Stimulated activated CD4-positive, alpha-beta T cell treated with anti-CD3 and anti-CD28 coated beads, Interleukin-12 subunit alpha, Interleukin-12 subunit beta, amount 100 ng/mL, for 4 hours (primary cell): ENCODE measurements at regions not wholly inside any gene's neighbourhood (a gene's known extent, or its start where the extent isn't known, plus 50 kb on each side); places are given as distances from the start of the nearest gene placed in this dataset.
"Not testable (repeated sequence)": the region's sequence is repeated elsewhere in the genome, so short reads cannot be mapped to it uniquely, and the experiment has no call there.

Source experiments
- DNase-seq: peaks from one replicate; pipeline ENCODE4 v3.0.0-alpha.2; 2020

- no peak for DNase-seq
These were observed 115.9 kb upstream of the PELI2 start for GRCh38 chr14:56002342-56002741.

DNA sequence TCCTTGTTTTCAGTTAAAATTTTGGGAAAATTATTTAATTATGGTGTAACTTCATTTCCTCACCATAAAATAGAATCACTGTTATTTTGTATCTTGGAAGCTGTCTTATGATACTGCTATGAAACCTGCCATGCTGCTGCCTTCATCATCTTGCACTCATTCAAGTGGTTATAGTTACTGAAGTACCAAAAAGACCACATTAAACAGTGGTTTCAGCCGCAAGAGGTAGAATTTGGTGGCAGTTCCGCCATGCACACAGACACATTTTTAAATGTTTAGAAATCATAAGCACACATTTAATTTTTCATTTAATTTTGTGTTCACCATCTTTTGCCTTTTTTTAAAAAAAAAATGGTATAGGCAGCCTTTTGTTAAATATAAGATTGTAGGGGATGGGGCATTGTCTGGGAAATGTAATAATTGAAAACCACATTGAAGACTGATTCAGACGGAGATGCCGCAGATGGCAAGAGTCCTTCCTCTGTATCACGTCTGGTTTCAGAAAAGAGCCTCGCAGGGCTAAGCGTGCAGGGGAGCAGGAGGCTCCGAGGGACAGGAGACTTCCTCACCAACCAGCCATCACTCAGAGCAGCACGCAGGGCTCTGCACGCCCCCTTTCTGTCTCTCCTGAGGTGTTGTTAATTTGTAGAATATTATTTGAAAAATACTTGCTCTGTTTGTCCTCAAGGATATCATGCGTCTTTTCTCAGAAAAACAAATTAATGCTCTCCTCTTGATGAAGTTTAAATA lies 115.2 kb upstream of the PELI2 start:
- DNase-seq, result peak; percentile 6

- no peak for DNase-seq
These were observed 113.9 kb upstream of the PELI2 start for GRCh38 chr14:56004323-56004722.

DNA sequence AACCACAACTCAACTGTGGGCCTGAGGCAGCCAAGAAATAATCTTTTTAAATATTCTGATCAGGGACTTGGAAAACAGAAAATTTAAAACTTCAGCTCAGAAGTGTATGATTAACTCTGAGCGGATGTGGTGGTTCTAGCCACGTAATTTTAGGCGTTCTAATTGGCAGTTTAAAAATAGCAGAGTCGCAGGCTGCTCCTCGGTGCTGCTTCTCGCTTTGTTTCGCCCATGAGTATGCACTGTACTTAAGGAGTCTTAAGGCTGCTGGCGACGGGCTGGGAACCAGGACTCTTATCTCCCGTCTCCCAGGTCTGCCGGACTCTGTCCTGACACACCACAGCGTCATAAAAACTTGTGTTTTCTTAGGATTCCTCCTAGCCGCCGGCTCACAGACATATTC lies 113.4 kb upstream of the PELI2 start:
- DNase-seq, result no peak

- no peak for DNase-seq
These were observed 112.8 kb upstream of the PELI2 start for GRCh38 chr14:56005191-56006053.

DNA sequence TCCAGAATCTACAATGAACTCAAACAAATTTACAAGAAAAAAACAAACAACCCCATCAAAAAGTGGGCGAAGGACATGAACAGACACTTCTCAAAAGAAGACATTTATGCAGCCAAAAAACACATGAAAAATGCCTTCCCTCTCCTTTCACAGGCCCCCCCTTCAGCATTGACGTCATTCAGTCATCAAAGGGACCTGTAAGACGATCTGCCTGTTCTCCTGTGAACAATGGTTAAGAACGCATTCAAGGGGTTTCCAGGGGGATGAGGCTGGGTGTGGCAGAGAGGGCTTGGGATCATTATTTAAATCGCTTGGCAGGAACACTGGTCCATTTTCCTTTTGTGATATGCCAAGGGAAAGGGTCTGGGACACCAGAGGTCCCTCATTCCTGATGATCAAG lies 110.7 kb upstream of the PELI2 start:
- not testable (repeated sequence) for DNase-seq

DNA sequence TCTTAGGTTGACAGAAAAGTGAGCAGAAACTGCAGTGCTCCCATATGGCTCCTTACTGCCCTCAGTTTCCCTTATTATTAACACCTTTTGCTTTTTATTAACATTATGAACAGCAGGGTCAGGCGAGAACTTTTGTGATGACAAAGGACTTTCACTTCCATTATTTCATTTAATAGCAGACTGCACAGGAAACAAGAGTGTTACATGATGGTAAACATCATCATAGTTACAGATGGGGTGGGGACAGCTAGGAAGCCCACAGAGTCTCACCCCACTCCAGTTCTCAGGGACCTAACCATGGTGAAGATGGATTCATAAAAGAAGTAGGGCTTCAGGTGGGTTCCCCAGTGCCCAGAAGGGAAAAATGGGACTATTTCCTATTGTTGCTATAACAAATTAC lies 110.1 kb upstream of the PELI2 start:
- no peak for DNase-seq

DNA sequence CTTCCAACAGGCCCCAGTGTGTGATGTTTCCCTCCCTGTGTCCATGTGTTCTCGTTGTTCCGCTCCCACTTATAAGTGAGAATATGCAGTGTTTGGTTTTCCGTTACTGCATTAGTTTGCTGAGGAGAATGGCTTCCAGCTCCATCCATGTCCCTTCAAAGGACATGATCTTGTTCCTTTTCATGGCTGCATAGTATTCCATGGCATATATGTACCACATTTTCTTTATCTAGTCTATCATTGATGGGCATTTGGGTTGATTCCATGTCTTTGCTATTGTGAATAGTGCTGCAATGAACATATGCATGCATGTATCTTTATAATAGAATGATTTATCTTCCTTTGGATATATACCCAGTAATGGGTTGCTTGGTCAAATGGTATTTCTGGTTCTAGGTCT lies 109.5 kb upstream of the PELI2 start:
- DNase-seq, result not testable (repeated sequence)

DNA sequence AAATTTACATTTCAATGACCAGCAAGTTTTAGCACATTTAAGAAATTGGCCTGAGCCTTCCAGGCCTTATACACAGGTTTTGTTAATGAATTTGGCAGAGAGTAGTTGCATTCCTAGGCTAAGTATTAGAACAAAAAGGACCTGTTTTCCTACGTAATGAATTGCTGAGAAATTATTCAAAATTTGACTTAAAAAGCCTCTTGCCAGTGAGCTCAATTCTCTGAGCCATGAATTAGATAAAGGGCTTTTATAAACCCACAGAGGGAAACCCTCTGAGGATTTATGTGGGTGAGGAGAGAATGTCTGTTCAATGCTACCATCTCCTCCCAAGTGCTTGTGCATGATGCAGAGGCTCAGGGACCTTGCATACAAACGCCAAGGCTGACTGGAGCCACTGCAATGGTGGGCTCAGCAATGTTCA lies 94.5 kb upstream of the PELI2 start:
- no peak for DNase-seq

DNA sequence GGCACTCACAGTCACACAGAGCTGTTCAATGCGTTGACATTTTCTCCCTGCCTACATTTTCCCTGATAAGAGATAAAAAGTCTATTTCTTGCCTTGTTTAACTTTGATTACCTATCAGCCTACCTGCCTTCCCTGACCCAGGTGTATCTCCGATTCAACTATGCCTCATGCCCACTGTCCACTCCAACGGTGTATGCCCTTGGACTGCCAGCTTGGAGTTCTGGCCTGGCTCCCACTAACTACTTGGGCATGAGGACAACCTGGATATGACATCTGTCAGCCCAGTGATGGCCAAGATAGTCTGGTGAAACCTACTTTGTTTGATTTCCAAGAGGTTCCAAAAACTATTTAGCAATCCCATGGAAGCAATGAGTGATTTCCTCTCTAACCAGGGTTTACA lies 93.0 kb upstream of the PELI2 start:
- DNase-seq, result no peak

DNA sequence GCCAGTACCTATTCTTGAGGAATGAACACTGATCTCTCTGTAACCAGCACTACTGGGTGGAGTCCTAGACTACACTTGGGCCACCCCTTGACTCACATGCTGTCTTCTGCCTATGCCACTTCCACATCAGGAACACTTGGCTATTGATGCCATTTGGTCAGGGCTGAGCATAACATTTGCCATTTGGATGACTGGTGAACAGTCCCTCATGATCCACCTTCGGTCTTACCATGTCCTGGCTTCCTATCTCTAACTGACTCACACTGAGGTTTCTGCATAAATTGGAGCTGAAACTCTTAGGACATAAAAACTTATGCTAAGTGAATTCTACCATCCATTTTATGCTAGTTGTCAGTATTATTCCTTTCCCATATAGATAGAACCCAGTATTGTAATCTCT lies 91.7 kb upstream of the PELI2 start:
- DNase-seq, result no peak

DNA sequence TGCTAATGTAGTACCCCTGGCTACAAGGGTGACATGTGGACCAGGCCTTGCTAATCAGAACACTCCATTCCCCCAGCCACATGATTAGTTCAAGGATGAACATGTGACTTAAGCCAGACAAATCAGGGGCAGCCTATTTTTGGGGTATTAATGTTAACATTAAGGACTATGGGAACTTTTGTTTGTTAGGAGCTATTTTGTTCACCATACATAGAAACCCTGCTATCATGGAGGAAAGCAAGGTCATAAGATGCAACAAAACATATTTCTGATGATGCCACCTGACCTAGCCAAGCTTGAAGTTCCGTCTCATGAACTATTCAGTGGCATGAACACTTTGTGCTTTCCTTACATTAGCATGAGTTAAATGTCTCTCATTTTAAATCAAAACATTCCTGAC lies 90.8 kb upstream of the PELI2 start:
- DNase-seq, result no peak

DNA sequence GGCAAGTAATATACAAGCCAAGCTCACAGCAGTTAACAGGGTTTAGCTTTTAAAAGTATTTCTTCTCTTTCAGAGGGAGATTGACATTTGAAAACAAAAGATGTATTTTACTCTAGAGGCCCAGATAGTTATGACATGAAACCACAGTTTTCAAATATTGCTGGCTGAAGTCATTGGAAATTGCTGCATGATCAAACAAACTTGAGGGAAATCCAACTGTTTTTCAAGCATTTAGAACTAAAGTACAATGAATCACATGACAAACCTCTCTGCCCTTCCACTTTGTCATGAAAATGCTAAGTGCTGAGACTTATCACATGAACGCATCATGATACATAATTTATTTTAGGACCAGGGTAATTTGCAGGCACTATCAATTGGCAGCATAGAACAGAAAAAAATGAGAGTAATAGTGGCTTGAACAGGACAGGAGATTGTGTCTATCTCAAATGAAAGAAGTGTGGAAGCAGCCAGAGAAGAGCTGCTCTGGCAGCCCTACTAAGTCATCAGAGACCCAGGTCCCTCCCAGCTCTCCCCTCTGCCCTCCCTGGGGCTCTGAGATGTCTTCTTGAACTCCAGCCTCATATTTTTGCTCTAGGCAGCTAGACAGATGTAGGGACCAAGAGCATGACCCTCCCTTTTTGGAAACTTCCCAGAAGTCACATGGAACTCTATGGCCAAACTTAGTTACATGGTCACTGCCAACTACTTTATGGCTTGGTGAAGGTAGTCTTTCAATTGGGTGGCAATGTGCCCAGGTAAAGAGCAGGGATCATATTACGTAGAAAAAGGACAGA lies 90.1 kb upstream of the PELI2 start:
- no peak for DNase-seq

- no peak for DNase-seq
These were observed 81.9 kb upstream of the PELI2 start for GRCh38 chr14:56036353-56036752.

DNA sequence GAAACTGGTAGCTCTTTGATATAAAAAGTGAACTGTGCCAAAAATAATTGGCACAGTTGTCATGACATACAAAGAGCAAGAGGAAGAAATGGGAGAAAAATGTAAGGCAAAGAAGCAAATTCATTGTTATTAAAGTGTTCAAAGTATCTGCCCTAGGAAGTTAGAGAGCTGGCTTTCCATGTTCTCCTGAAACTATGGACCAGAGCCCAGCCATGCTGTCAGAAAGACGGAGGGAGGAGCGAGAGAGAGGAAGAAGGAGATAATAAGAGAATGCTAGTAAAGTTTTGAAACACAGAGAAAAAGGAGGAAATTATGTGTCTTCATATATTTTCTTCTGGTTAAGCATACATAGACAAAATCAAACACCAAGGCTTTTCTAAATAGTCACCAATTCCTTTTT lies 78.1 kb upstream of the PELI2 start:
- no peak for DNase-seq

DNA sequence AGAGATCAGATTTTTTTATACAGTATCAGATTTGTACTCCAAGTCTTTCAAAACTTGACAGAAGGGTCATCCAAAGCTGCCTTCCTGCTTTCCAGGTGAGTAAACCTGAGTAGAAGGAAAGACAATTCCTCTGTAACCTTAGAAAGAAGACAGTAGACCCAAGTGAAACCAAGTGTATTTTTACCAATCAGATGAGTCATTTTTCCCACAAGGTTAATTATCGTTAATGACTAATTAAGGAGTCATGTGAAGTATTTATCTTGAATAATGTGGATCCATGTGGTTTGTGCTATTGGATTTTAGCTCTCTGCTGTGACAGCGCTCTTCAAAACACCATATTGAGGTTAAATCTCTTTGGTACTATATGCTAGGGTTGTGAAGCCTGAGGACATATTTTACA lies 74.0 kb upstream of the PELI2 start:
- DNase-seq, result no peak

- DNase-seq, result no peak
These were observed 71.7 kb upstream of the PELI2 start for GRCh38 chr14:56046546-56046945.

- DNase-seq, result no peak
These were observed 71.2 kb upstream of the PELI2 start for GRCh38 chr14:56046996-56047395.

- DNase-seq, result no peak
These were observed 68.7 kb upstream of the PELI2 start for GRCh38 chr14:56049536-56049935.

DNA sequence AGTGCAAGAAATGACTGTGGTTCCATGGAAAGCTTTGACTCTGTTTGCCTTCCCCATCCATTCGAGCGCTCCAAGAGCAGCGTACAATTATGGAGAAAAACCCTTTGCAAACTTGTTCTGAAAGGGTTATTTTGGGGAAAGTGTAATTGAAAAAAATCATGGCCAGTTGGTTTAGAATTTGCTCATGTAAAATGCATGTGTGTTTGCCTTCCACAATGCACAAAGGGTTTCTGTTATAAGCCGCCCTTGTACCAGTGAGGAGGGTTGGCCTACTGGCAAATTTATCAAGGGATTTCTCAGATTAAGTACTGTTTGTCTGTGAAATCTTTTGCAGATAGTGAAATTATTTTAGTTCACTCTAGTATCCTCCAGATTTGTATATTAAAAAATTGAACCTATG lies 62.7 kb upstream of the PELI2 start:
- DNase-seq, result no peak

DNA sequence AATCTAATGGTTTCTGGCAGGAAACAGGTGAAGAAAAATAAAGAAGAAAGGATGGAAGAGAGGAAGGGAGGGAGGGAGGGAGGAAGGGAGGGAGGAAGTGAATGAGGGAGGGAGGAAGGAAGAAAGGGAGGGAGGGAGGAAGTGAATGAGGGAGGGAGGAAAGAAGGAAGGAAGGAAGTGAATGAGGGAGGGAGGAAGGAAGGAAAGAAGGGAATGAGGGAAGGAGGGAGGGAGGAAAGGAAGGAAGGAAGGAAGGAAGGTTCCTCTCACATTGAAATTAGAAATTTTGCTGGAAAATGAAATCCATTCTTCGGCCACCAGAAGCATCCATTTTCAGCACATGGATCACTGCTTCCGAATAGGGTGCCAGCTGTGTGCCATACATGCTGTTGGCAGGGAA lies 62.2 kb upstream of the PELI2 start:
- no peak for DNase-seq

DNA sequence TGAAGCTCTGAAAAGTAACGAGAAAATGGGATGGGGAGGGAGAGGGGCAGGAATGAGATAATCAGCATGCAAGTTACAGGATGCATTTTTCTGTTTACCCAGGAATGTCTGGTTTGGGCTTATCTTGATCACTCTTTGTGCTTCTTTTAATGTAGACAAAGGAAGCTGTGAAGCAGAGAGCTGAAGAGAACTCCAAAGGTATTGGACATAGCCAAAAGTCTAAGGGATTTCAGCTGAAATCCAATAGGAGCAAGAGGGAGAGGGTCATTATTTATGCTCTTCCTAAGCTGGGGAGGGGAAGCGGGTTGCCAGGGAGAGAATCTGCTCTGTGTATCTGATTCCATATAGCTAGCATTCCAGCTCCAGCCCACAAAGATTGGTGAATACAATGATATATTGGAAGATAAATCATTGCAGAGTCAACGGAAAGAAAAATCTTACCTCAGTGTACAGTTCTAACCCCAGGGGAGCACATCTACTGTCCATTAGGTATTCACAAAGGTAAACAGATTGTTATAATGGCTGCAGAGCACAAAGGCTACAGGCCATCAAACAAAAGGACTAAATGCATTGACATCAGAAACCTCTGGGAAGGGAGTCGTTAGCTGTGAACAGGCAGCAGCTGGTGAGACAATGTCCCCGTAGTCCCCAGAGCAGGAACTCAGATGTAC lies 61.0 kb upstream of the PELI2 start:
- no peak for DNase-seq

DNA sequence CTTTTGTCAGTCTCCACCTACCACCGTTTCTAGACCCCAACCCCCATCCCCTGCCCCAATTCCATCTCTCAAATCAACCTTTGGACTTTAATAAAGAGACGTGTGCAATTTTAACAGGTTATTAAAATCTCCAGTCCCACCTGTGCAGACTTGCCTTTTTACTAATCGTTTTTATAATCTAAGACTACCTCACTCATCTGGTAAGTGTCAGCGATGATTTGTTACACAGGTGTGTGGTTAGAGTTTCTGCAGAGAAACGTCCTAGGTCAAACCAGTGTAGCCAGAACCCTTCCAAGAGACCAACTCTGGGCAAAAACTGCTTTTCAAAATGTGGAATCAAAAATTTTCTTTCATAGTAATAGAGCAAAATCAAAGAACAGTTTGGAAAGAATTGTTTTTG lies 60.4 kb upstream of the PELI2 start:
- no peak for DNase-seq
